ENCODE measurements at regions not wholly inside any gene's neighbourhood (a gene's known extent, or its start where the extent isn't known, plus 50 kb on each side); places are given as distances from the start of the nearest gene placed in this dataset.
A peak's percentile ranks its signal among the peaks of the same experiment; 100 is the strongest.

GRCh38 chr1:195113471-195113870 lies 1494.8 kb downstream of the KCNT2 start:
- Histone ChIP-seq H3K9me2 (replicated peaks; ENCODE audit: insufficient read depth) (no peaks in the 10 kb centered on the region), H3K36me3 (replicated peaks; ENCODE audit: insufficient read depth, low read depth) (no peaks in the 10 kb centered on the region), H3K9me3 (ENCODE audit: low read depth) (no peaks in the 10 kb centered on the region), H3K4me2 (no peak overlapping the region), H2AFZ (no peak overlapping the region), H3K4me3 (no peak overlapping the region), H3K4me1 (ENCODE audit: insufficient read depth) (no peaks in the 10 kb centered on the region), H3K27me3 (no peaks in the 10 kb centered on the region), H4K20me1 (ENCODE audit: insufficient read depth, poor library complexity, severe bottlenecking) (no peaks in the 10 kb centered on the region), H3K27ac (no peak overlapping the region), H3K79me2 (no peaks in the 10 kb centered on the region)
- no peak for DNase-seq (ENCODE audit: low spot score)
- no peak for TF ChIP-seq EZH2phosphoT487 (IDR thresholded peaks at IDR 0.05; ENCODE audit: low read depth, severe bottlenecking, unreplicated experiment)
- TF ChIP-seq EZH2 (IDR thresholded peaks at IDR 0.05; ENCODE audit: borderline replicate concordance): no peak
- TF ChIP-seq, protein P1, sequence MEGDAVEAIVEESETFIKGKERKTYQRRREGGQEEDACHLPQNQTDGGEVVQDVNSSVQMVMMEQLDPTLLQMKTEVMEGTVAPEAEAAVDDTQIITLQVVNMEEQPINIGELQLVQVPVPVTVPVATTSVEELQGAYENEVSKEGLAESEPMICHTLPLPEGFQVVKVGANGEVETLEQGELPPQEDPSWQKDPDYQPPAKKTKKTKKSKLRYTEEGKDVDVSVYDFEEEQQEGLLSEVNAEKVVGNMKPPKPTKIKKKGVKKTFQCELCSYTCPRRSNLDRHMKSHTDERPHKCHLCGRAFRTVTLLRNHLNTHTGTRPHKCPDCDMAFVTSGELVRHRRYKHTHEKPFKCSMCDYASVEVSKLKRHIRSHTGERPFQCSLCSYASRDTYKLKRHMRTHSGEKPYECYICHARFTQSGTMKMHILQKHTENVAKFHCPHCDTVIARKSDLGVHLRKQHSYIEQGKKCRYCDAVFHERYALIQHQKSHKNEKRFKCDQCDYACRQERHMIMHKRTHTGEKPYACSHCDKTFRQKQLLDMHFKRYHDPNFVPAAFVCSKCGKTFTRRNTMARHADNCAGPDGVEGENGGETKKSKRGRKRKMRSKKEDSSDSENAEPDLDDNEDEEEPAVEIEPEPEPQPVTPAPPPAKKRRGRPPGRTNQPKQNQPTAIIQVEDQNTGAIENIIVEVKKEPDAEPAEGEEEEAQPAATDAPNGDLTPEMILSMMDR (IDR thresholded peaks at IDR 0.05; ENCODE audit: poor library complexity): no peak

DNA sequence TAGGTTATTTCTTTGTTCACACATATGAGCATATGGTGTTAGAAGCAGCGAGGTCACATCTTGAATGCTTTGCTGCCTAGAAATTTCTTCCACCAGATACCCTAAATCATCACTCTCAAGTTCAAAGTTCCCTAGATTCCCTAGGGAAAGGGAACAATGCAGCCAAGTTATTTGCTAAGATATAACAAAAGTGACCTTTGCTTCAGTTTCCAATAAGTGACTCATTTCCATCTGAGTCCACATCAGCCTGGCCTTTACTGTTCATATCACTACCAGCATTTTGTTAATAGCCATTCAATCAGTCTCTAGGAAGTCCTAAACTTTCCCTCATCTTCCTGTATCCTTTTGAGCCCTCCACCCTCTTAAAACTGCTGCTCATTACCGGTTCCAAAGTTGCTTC lies 1502.5 kb downstream of the KCNT2 start:
- DNase-seq (ENCODE audit: low spot score): peak; percentile 6
- Histone ChIP-seq H3K4me2 (no peak overlapping the region), H2AFZ (no peak overlapping the region), H3K27ac (no peak overlapping the region), H4K20me1 (ENCODE audit: insufficient read depth, poor library complexity, severe bottlenecking) (no peaks in the 10 kb centered on the region), H3K27me3 (no peaks in the 10 kb centered on the region), H3K79me2 (no peaks in the 10 kb centered on the region), H3K9me2 (replicated peaks; ENCODE audit: insufficient read depth) (no peaks in the 10 kb centered on the region), H3K4me3 (no peak overlapping the region), H3K36me3 (replicated peaks; ENCODE audit: insufficient read depth, low read depth) (no peaks in the 10 kb centered on the region), H3K9me3 (ENCODE audit: low read depth) (no peaks in the 10 kb centered on the region), H3K4me1 (ENCODE audit: insufficient read depth) (no peaks in the 10 kb centered on the region)
- TF ChIP-seq, protein P1 (IDR thresholded peaks at IDR 0.05; ENCODE audit: poor library complexity): no peak
- TF ChIP-seq EZH2phosphoT487 (IDR thresholded peaks at IDR 0.05; ENCODE audit: low read depth, severe bottlenecking, unreplicated experiment) (no peak), EZH2 (IDR thresholded peaks at IDR 0.05; ENCODE audit: borderline replicate concordance) (no peak)
- 24% methylated on average over 2 of the region's 2 CpGs for WGBS (ENCODE audit: low lambda C conversion rate, missing lambda C conversion rate)

- Histone ChIP-seq H3K9me2 (replicated peaks; ENCODE audit: insufficient read depth) (no peaks in the 10 kb centered on the region), H3K79me2 (no peaks in the 10 kb centered on the region), H3K36me3 (replicated peaks; ENCODE audit: insufficient read depth, low read depth) (no peaks in the 10 kb centered on the region), H3K9me3 (ENCODE audit: low read depth) (no peaks in the 10 kb centered on the region), H3K27me3 (no peaks in the 10 kb centered on the region), H3K4me1 (ENCODE audit: insufficient read depth) (no peaks in the 10 kb centered on the region), H4K20me1 (ENCODE audit: insufficient read depth, poor library complexity, severe bottlenecking) (no peaks in the 10 kb centered on the region), H3K4me2 (no peak overlapping the region), H2AFZ (no peak overlapping the region), H3K27ac (no peak overlapping the region), H3K4me3 (no peak overlapping the region)
- TF ChIP-seq EZH2 (IDR thresholded peaks at IDR 0.05; ENCODE audit: borderline replicate concordance) (no peak), EZH2phosphoT487 (IDR thresholded peaks at IDR 0.05; ENCODE audit: low read depth, severe bottlenecking, unreplicated experiment) (no peak)
- TF ChIP-seq, protein P1 (IDR thresholded peaks at IDR 0.05; ENCODE audit: poor library complexity): no peak
- no peak for DNase-seq (ENCODE audit: low spot score)
- 29% methylated on average over 2 of the region's 2 CpGs for WGBS (ENCODE audit: low lambda C conversion rate, missing lambda C conversion rate)
Observed at GRCh38 chr1:195105281-195105680, 1503.0 kb downstream of the KCNT2 start.

GRCh38 chr1:195097316-195097715 lies 1510.9 kb downstream of the KCNT2 start:
- no peak for TF ChIP-seq EZH2phosphoT487 (IDR thresholded peaks at IDR 0.05; ENCODE audit: low read depth, severe bottlenecking, unreplicated experiment)
- no peak for TF ChIP-seq EZH2 (IDR thresholded peaks at IDR 0.05; ENCODE audit: borderline replicate concordance)
- H3K27ac ChIP-seq: no peak overlapping the region

More at GRCh38 chr1:195097316-195097715, 1510.9 kb downstream of the KCNT2 start:
- Histone ChIP-seq H3K9me3 (ENCODE audit: low read depth) (no peaks in the 10 kb centered on the region), H3K79me2 (no peaks in the 10 kb centered on the region), H3K36me3 (replicated peaks; ENCODE audit: insufficient read depth, low read depth) (no peaks in the 10 kb centered on the region), H3K27me3 (no peaks in the 10 kb centered on the region), H3K4me1 (ENCODE audit: insufficient read depth) (no peaks in the 10 kb centered on the region), H4K20me1 (ENCODE audit: insufficient read depth, poor library complexity, severe bottlenecking) (no peaks in the 10 kb centered on the region), H2AFZ (no peak overlapping the region), H3K4me3 (no peak overlapping the region), H3K4me2 (no peak overlapping the region), H3K9me2 (replicated peaks; ENCODE audit: insufficient read depth) (no peaks in the 10 kb centered on the region)
- 75% methylated on average over 4 of the region's 4 CpGs for WGBS (ENCODE audit: low lambda C conversion rate, missing lambda C conversion rate)
- no peak for DNase-seq (ENCODE audit: low spot score)
